GM19395 (cell line): ENCODE measurements at regions not wholly inside any gene's neighbourhood (a gene's known extent, or its start where the extent isn't known, plus 50 kb on each side); places are given as distances from the start of the nearest gene placed in this dataset.

Experiments
- ATAC-seq: cut with Tn5 transposase; IDR thresholded peaks from one replicate; pipeline ENCODE4 v1.9.1; 2021; ENCODE audit warnings: mild to moderate bottlenecking, moderate library complexity; ENCODE audit not compliant: unreplicated experiment

DNA sequence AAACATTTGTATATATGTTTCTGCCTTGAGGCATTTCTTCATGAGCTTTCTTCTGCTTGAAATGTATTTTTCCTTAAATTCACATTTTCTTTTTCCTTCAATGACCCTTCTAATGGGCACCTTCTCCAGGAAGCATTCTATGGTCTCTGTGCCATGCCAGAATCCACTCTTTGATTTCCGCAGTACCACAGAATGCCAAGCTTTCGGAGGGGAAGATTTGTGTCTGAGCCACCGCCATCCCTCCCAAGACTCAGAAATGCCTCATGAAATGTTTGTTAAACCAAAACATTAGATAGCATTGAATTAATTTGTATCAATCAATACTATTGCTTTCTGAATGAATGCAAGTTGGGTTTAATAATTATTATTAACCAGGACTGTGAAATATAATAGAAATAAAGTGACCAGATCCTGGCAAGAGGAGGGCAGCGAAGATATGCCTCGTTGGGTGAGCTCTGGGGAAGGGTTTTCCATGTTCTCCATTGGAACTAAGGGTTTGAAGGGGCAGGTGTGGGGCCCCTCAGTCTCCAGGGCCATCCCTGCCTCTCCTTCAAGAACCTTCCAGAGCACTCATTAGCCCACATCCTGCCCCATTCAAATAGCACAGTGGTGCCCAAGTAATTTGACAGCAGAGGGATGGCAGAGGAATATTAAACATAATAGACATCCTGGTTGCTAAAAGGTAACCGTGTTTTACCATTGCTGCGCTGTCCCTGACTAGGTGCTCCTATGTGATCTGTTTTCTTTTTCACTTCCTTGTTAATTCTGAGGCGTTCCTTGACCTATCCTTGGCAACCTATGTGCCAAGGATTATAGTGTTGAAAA lies 189.6 kb downstream of the MYCN start:
- ATAC-seq: no peak

DNA sequence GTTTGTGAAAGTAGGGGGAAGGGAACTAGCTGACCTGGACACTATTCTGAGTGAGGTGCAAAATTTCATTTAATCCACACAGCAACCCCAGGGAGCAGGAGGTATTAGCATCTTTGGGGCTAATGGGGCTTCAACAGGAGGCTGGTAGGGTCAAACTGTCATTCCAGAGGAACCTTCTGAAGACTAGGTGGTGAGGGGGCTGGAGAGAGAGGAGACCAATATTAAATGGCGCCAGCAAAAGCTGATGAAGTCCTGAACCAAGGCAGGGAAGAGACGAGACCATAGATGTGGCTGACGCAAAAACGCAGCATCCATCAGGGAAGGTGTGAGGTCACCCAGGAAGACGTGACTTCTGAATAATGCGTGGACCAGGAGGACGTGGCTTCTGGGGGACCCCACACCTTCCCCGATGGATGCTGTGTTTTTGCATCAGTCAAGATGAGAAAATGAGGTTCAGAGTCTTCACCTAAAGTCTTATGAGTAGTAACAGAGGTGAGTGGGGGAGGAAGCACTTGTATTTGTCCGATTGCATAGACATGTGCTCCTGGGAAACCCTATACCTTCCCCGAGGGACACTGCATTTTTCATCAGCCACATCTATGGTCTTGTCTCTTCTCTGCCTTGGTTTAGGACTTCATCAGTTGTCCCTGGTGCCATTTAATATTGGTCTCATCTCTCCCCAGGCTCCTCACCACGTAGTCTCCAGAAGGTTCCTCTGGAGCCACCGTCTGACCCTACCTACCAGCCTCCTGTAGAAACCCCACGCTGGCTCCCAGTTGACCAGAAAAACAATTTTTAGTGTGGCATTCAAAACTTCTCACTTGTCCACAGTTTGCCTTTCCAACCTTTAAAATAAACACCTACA lies 188.6 kb downstream of the MYCN start:
- ATAC-seq: no peak

DNA sequence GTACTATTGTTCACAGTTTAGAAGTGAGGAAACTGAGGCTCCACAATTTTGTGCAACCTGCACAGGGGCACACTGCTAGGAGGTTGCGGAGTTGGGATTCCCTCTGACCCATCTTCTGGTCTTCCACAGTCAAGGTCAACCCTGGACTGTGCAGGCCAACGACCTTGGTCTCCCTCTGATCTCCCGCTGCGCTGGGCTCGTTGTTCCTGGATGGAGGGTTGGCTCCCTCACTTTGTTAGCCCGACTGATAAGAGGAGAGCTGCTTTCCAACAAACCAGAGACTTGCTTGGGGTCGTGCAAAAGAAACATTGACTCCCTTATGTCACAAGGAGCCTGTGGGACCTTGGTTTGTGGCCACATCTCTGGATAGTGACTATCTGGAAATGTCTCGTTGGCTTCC lies 187.6 kb downstream of the MYCN start:
- no peak for ATAC-seq

- ATAC-seq: no peak
These were observed 187.1 kb downstream of the MYCN start for GRCh38 chr2:16127276-16127940.

GRCh38 chr2:16126517-16127275 lies 186.3 kb downstream of the MYCN start:
- ATAC-seq: no peak

DNA sequence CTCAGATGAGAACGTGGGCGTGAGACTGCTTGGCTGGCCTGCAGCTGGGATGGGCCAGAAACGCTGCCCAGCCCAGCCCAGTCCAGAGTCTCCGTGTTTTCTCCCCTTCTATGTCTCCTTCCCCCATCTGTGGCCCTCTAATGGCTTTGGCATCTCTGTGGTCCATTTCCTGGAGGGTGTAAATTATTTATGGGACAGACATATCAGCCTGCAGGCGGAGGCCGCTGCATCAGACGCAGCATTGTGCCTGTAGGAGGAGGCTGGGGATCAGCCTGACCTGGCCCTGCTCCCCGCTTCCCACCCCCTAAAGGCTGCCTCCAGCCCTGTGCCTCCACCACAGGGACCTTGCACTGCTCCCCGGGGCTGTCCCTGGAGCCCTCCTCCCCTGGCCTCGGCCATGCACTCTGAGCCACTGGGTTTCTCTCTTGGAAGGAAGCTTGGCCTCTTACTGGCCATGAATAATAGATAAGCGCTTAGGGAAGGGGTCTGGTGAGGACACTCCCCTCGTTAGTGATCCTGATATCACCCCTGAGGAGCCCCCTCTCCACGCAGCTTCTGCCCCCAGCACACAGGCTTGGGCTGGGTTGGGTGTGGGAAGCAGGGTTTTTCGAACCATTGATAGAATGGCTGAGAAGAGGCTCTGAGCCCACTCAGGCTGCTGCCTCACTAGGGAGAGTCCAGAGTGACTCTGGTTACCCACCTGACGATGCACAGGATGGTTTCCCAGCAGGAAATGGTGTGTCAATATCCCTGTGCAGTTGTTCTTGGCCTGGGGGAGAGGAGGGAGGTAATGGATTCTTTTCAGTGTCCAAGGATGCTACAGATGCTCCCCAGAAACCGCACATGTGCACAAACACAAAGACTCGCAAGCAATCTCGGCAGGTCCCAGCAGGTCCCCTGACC lies 185.5 kb downstream of the MYCN start:
- ATAC-seq: no peak

DNA sequence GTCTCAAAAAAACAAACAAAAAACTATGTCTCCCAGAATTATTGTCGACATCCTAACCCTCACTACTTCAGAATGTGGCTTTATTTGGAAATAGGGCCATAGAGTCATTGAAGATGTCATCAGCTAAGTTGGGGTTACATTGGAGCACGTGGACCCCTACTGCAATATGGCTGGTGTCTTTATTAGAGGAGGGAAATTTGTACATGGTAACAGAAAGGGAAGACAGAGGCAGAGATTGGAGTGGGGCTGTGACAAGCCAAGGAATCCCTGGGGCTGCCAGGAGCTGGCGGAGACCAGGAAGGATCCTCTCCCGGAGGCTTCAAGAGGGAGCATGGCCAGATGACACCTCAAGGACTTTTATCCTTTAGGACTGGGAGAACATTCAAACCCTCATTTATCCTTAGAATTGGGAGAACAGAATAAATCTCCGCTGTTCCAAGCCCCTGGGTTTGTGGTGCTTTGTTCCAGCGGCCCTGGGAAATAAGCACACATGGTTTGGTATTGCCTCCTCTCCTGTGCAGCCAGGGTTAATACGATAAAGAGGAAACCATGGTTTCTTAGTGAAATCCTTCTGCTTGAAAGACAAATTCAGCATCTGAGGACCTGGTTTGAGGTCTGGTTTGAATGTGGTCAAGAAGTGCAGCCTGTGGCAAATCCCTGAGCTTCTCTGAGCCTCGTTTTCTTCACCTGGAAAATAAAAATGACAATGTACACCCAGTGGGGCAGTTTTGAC lies 184.7 kb downstream of the MYCN start:
- no peak for ATAC-seq

DNA sequence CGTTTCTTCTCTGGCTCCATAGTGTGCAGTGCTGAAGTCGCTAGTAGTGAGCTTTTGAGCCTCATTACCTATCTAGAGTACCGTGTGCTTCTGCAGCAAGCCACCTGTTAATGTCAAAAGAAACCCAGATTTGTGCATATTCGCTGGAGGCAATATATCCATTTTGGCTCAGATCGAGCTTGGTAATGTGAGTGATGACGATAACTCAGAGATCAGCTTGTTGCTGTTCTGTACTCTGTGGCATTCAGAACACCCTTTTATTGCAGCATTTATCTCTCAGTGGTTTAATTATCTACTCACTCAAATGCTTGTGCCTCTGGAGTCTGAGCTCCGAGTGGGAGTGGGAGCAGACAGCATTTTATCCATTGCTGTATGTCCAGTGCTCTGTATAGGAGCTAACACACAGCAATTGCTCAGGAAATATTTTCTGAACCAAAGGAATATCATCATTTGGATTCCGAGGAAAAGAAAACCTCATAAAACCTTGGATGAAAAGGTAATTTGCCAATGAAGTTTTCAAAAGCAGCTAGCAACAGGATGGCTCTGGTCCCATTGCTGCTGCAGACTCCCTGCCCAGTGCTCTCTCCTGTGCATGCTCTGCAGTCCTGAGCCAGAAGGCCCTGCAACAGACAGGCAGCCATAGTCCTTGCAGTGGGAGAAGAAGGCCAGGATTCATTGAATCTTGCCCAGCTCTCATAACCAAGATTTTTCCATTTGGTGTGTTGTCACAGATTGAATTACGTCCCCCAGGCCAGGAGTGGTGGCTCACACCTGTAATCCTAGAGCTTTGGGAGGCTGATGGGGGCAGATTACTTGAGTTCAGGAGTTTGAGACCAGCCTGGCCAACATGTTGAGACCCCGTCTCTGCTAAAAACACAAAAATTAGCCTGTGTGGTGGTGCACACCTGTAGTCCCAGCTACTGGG lies 183.8 kb downstream of the MYCN start:
- ATAC-seq: no peak

GRCh38 chr2:16123421-16123820 lies 183.1 kb downstream of the MYCN start:
- no peak for ATAC-seq

DNA sequence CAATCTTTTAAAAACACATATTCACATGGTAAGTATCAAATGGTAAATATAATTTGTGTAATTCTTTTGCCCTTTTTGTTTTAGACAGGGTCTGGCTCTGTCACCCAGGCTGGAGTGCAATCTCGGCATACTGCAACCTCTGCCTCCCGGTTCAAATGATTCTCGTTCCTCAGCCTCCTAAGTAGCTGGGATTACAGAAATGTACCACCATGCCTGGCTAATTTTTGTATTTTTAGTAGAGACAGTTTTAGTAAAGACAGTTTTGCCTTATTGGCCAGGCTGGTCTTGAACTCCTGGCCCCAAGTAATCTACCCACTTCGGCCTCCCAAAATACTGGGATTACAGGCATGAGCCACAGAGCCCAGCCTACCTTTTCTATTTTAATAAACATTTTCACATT lies 182.2 kb downstream of the MYCN start:
- ATAC-seq: no peak

- ATAC-seq: no peak
These were observed 181.6 kb downstream of the MYCN start for GRCh38 chr2:16121986-16122390.

GRCh38 chr2:16121231-16121985 lies 181.1 kb downstream of the MYCN start:
- no peak for ATAC-seq

DNA sequence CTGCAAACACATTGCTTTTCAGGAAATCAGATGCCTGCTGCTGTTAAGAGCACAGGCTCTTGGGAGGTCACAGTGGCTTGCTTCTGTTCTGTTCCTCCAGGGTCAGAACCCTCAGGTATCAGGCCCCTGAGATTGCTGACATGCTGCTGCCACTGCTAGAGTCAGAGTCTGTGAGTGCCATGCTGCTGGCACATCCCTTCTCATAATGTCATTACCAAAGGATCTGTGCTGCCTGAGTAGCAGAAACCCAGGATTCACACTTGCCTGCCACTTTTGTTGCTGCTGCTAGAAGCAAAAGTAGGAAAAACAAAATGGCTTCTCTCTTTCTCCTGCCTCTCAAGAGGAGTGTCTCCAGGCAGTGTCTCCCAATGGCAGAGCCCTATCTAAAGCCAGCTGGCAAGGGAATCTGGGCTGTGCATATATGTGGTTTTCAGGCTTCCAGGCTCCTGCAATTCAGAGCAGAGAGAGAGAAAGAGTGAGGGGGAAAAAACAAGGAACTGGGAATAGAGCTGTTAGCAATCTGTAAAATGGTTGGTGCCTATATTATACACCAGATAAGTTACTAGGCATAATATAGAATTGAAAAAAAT lies 180.3 kb downstream of the MYCN start:
- ATAC-seq: no peak

DNA sequence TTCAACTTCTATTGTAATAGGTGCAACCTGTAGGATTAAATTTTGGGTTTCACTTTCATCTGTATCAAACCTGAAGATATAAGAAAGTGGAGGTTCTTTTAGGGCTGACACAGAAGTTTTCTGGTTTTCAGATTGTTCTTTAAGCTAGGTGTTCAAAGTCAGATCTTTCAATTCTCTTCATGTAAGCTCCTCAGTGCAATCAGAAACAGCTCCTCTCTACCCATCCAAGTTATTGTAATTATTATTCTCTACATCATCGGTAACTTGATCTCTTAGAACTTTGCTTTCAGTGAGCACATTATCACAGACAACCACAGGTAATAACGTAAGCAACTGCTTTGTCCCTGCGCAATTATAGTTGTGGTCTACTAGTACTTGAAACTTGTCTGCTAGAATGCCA lies 179.4 kb downstream of the MYCN start:
- no peak for ATAC-seq

- no peak for ATAC-seq
These were observed 178.6 kb downstream of the MYCN start for GRCh38 chr2:16118611-16119590.
